GM21447 (cell line): ENCODE measurements at regions not wholly inside any gene's neighbourhood (a gene's known extent, or its start where the extent isn't known, plus 50 kb on each side); places are given as distances from the start of the nearest gene placed in this dataset.
"Not testable (repeated sequence)": the region's sequence is repeated elsewhere in the genome, so short reads cannot be mapped to it uniquely, and the experiment has no call there.

Experiments
- ATAC-seq: cut with Tn5 transposase; IDR thresholded peaks from one replicate; pipeline ENCODE4 v1.9.1; 2021; ENCODE audit not compliant: unreplicated experiment

DNA sequence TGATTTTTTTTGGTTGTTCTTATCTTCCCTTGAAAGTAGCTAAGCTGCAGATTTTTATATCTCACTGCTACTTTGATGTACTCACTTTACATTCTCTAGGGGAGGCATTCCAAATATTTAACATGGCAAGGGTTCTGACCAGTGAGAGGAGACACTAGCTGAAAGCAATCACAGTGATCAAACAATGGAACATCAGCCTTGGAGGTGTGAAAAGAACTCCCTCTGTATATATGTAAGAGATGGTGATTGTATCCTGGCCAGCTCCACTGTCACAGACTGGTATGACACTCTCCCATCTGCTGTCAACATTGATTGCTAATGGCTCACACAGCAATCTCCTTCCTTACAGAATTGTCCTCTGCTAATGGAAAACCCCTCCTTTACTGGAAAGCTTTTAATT is 291.7 kb upstream of the CDH19 start:
- ATAC-seq, result no peak

DNA sequence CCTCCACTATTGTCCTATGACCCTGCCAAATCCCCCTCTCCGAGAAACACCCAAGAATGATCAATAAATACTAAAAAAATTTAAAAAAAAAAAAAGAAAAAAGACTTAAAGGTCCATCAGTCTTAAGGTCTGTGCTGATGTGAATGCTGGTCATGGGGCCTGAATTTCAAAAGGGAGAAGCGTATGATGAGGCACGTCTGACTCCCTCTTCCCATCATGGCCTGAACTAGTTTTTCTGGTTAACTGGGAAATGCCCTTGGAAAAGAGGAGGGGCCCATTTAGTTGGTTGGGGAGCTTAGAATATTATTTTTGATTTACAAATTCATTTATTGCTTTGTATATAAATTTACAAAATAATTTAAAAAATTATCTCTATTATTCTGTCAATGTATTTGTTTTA is 291.0 kb upstream of the CDH19 start:
- no peak for ATAC-seq

DNA sequence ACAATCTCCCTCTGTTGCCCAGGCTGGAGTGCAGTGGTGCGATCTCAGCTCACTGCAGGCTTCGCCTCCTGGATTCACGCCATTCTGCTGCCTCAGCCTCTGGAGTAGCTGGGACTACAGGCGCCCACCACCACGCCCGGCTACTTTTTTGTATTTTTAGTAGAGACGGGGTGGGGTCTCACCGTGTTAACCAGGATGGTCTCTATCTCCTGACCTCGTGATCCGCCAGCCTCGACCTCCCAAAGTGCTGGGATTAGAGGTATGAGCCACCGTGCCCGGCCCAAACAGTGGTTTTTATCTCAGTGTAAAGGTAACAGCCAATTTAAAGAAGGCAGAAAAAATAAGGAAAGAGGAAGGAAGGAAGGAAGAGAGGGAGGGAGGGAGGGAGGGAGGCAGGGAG is 288.5 kb upstream of the CDH19 start:
- ATAC-seq, result not testable (repeated sequence)

DNA sequence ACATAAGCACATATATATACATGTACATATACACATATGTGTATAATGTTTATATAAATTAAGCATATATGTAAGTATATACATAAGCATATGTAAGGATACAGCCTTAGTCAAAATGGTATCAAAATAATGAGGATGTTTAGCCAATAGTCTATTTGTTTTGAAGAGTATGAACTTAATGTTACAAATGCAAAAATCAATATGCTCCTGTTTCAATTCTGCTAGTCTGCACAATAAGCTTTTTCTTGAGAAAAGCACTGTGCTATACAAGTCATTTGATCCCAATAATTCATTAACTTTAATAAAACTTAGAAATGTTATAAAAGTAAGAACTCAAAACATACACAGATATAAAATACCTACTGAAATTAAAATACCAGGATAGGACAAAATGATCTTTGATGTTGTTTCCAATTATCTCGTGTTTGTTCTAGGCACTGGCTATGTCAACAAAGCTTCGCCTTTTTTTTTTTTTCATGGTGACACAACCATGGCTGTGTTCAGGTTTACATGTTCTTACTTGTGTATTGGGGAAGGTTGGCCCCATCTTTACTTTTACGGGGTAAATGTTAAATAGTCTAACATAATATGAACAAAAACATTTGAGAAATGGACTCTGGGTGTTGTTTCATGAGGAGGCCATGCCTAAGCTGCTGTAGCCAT is 271.1 kb upstream of the CDH19 start:
- no peak for ATAC-seq

DNA sequence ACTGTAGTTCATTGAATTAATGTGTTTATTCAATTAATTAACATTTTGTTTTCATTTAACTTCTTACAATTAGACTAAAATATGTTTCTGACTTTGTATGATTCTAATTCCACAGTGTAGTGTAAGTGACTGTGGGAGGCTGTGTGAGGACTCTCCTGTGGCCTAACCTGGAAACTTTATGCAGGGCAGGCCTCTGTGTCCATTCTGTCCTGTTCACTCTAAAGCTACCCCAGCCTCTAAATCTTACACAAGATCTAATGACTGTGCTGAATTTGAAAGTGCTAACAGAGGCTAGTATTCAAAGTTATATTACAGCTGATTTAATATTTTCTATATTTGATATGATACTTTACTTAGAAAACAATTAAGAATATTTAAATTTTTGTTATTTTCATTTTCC is 270.5 kb upstream of the CDH19 start:
- ATAC-seq, result no peak

DNA sequence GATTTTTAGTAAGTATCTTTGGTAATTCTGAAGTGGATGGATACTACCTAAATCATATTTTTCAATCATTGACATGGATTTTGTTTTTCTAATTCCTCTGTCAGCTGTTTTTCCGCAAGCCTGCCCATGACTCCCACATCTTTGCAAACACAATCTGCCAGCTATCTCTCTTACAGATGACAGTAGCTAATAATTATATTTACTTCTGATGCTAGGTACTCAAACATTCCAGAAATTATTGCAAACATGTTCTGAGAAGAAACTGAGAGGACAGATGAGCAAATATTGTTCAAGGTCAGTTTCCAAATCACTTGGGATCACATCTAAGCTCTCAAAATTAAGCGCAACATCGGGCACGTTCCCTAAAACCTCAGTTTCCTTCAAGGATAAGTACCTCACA is 270.0 kb upstream of the CDH19 start:
- ATAC-seq, result no peak

DNA sequence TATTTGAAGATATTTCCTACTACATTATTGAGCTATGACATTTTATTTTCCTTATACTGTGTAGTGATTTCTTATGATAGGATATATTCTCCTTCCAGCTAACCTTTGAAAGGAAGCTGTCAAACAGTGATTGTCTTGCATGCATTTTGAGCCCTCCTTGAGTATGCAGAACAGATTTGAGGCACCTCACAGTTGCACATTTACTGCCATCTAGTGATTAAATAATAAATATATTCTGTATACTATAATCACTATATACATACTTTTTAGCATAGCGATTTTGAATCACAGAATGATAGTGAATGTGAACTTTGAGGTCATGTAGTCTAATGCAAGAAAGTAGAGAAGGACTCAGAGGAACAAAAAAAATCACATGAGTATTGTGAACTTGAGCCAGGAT is 268.4 kb upstream of the CDH19 start:
- no peak for ATAC-seq

DNA sequence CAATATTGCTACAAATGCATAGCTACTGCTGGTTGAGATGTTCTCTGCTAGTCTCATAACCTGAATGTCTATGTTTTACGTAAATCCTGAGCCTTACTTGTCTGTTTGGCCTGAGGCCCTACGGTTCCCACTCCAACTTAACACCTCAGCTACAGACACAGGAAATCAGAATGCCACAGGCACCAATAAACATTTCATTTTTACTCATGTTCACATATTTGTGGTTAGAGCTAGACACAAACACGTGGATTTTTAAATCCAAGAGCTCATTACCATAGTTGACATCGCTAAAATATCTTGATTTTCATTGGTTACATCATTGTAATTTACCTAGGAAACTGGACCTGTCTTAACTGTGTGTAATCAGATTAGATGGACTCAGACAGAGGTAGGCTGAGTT is 263.8 kb upstream of the CDH19 start:
- ATAC-seq, result no peak

DNA sequence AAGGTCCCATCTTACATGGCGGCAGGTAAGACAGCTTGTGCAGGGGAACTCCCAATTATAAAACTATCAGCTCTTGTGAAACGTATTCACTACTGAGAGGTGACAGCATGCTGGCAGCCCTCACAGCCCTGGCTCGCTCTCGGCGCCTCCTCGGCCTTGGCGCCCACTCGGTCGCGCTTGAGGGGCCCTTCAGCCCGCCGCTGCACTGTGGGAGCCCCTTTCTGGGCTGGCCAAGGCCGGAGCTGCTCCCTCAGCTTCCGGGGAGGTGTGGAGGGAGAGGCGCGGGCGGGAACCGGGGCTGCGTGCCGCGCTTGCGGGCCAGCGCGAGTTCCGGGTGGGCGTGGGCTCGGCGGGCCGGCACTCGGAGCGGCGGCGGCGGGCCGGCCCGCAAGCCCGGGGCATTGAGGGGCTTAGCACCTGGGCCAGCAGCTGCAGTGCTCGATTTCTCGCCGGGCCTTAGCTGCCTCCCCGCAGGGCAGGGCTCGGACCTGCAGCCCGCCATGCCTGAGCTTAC is 262.6 kb upstream of the CDH19 start:
- ATAC-seq, result not testable (repeated sequence)

DNA sequence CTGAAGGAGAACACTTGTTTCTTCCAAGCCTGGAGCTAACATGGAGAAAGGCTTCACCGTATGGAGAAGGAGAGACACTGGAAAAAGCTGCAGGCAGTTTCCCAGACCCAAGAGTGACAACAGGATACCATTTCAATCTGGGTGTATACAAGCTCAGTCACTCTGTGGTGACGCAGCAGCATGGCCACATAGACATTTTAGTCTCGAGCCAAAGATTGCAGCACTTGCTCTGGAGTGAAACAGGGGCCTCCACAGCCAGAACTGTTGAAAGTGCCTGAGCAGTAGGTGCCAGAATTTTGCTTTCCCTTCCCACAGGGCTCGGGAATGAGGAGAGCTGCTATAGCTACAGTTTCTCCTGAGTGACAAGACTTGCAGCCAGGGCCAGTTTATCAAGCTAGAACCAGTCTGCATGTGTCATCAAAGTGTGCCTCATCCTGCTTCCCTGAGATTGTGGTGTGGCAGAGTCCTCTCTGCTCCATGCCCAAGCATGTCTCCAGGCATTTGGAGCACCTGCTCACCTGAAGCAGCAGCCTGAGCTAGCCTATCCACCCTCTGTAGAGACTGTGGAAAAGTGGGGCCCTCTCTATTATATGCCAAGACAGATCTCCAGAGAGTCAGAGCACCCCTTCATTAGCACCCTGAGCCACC is 234.6 kb upstream of the CDH19 start:
- no peak for ATAC-seq

DNA sequence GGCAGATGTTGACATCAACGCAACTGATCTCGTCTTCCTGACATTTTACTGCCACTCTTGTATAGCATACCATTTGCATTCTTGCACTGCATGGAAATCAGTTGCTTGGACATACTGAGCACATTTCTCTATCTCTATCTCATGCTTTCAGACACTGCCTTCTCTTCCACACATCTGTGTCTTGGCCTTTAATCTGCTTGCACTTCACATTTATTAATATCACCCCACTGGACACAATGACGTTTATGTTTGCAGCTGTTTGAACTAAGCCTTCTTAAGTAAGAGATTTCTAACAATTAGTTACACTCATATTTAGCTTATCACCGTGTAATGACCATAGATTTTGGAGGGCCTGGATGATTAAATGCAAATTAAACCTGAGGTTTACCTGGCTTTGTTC is 229.8 kb upstream of the CDH19 start:
- ATAC-seq, result no peak

DNA sequence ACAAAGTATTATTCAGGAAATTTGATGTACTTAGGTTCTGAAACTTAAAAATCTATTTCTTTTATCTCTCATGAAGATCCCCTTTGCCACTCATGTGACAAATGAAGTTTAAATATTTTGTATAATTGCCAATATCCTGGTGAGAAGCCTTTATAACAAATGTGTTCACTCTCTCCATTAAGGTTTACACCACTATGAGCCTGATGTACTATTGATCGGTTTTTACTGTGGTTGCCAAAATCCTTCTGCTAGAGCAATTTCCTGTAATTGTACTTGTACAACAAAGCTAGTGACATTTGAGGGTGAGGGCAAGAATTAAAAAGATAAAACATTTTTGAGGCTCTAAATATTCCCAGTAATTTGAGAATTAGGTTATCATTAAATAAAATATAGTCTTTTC is 222.3 kb upstream of the CDH19 start:
- no peak for ATAC-seq

DNA sequence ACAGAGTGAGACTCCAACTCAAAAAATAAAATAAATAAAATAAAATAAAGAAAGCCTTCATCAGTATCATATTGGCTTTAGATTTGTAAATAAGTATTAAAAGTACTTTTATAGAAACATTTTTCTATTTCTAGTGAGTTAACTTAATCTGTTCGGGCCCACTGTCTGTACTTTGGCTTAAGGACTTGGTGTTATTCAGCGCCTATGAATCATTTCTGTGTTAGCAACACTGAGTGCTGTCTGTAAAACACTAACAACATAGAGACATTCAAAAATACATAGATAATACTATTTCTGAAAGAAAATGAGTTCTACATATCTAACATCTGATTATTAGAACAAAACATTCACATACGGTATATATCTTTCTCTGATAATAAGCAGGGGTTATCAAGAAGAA is 221.5 kb upstream of the CDH19 start:
- ATAC-seq, result no peak

DNA sequence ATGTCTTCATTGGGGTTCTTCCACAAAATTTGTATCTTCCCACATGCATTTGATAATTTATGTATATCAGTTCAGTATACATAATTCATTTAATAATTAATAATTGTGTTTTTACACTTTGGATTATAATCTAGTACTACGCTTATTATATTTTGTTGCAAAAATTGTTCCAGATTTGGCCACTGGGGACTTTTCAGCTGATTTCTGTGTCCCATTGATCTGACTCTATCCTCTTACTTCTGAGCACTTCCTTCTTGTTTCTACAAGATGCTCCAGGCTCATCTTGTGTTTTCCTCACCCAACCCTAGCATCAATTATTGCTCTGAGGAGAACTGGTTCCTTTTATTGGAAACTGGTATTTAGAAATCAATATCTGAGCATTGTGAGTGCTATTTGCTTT is 215.3 kb upstream of the CDH19 start:
- ATAC-seq, result no peak

DNA sequence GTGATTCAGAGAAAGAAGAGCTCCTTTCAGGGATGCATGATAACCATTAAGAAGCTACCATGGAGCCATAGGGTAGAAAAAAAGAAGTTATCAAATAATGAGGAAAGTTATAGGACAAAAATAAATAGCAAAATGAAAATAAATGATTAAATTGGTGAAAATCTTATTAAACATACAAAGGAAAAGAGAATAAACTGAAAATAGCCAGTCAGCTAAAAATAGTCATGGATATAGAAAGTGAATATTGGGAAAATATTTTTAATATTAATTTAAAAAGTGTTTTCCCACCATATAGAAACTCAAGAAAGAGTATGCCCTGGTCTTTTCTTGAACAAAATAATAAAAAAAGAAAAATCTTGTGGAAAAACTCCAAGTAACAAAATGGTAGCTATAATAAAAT is 209.2 kb upstream of the CDH19 start:
- no peak for ATAC-seq

DNA sequence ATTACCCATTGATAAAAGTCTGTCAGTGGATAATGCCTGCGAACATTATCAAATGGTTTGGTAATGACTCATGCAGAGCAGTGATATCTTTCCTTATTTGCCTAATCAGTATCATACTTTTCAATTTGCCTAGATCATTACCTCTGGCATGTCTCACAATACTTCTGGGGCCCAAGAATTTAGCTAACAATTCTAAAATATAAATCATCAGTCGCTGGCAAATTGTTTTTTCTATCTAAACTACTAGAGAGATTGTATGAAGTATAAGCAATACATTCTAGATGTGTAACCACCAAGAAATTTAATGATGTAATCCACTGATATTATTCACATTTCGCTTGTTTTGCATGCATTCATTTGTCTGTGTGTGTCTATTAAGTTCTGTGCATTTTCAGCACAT is 191.2 kb upstream of the CDH19 start:
- ATAC-seq, result no peak

DNA sequence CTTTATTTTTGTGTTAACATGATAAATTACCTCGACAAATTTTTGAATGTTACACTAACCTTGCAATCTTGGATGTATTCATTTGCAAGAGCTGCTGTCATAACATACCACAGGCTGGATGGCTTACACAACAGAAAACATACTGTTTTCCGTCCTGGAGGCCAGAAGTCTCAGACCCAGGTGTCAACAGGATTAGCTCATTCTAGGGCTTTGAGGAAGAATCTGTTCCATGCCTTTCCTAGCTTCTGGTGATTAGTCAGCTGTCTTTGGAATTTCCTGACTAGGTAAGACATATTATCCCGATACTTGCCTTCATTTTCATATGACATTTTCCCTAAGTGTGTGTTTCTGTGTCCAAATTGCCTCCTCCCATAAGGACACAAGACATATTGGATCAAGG is 188.6 kb upstream of the CDH19 start:
- no peak for ATAC-seq

DNA sequence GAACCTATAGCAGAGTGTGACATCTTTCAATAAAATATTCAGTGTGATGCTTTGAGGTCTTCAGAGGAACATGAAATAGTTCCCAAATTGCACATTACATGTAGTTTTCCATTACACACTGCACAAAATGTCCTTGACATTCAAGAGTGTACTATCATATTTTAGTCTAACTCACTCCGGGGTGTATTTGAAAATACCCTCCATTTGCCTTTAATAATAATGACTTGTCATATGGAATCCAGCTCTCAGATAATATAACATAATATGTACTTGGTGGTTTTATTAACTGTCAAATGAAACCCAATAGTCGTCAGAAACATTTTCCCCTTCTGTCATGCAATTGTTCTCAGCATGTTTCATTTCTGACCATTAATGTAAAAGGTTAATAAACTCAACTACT is 176.7 kb upstream of the CDH19 start:
- ATAC-seq, result no peak

DNA sequence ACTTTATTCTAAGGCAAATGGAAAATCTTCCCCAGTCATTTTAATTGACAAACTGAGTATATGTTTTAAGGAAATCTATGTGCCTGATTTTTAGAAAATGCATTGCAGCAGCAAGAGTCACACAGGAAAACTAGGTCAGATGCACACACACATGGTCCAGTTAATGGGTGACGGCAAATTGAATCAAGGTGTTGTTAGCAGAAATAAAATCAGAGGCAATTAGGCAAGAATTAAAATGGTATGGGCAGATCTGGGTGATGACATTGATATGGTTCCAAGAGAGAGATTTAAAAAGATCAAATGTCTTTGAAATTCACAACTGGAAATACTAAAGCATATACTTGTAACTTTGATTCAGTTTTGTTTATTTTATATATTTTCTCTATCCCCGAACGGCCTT is 174.2 kb upstream of the CDH19 start:
- ATAC-seq, result no peak

DNA sequence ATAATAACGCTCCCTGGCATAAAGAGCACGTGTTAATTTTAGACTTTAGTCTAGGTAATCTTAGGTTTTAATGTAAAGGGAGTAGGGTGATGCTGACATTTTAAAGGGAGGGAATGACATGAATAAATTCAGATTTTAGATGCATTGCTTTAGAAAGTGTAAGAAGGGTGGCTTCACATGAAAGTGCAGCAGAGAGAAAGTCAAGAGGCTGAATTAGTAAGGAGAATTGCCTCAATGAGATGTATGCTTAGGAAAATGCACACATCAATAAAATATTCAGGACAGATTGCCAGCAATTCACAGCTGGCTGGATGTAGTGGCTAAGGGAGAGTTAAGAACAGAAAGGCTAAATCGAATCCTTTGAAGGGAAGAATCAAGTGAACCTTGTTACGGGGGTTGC is 165.5 kb upstream of the CDH19 start:
- ATAC-seq, result no peak

DNA sequence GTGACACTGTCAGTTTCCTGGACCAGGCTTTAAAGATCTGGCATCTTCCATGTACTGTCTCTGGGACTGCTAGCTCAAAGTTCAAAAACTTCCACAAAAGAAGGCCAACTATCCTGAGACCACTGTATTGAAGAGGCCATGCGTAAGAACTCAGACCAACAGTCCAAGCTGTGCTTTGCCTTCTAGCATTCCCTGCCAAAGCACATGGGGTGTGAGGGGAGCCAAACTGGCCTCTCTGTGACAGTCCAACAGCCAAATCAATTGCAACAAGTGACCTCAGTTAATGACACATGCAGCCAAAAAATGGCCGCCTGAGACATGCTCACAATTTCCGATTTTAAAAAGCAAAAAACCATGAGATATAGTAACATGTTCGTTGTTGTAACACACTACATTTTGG is 160.3 kb upstream of the CDH19 start:
- ATAC-seq, result no peak

DNA sequence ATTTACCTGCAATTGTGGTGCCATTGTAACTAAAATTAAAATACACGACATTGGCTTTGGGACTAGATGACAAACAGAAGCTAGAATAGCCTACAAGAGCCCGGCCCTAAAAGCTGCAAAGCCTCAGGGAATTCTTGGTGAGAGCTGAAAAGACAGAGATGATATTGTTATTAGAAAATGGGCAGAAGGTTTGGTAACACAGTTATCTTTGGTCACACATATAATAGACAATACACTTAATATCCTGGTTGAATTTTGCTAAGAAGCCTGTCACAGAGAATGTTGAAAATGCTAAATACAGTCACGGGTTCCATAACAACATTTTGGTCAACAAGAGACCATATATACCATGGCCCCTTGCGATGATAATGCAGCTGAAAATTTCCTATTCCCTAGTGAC is 157.3 kb upstream of the CDH19 start:
- ATAC-seq, result no peak

DNA sequence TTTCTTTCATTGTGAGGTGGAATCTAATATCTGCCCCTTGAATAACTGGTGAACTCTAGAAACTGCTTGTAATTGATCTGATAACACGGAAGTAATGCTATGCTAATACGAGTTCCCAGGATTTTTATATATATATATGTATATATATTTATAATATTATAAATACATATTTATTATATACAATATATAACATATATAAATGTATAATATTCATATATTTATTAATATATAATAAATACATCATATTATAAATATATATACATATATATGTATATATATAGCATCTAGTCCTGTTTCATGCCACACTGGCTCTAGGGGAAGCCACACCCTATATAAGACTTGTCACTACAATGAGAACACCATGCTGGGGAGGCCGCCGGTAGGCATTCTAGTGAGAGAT is 156.7 kb upstream of the CDH19 start:
- no peak for ATAC-seq
